ENCODE measurements at regions not wholly inside any gene's neighbourhood (a gene's known extent, or its start where the extent isn't known, plus 50 kb on each side); places are given as distances from the start of the nearest gene placed in this dataset.

- BruUV-seq (replicated peaks): no TSS peak
- H3K4me3 ChIP-seq: no peak overlapping the region
- 8% methylated on average over 3 of the region's 3 CpGs for WGBS (ENCODE audit: insufficient coverage, low coverage, missing lambda C conversion rate)
- no peak for DNase-seq (ENCODE audit: extremely low read depth in 1 of 4, low spot score in 3 of 4)
- peaks cover 0 to 17% of the 10 kb centered on the region in 2 experiments; a peak in 2 of 5 replicates for H3K27me3 ChIP-seq (ENCODE audit: control insufficient read depth in 2 of 2, insufficient read depth in 2 of 2, low read length in 2 of 2)
- H3K4me1 ChIP-seq (replicated peaks in 1 of 2; ENCODE audit: control insufficient read depth in 2 of 2, insufficient read depth in 2 of 2, low read length in 2 of 2): no peaks in the 10 kb centered on the region; a peak in 1 of 5 replicates
- in situ Hi-C loops (cut with MboI) (no loop called here), intact Hi-C loops (cut with micrococcal nuclease) (no loop called here)
- no peaks in the 10 kb centered on the region for H3K79me2 ChIP-seq (ENCODE audit: control insufficient read depth, insufficient read depth, low read length)
- POLR2A ChIA-PET: interaction anchor here (0.8 to 1.1 kb wide), 2 partner anchors 51 to 91 kb away, joined by 3 read pairs; no protein-coding TSS in a partner anchor
- H3K9ac ChIP-seq (ENCODE audit: insufficient read depth in 1 of 2, low read depth in 2 of 2, low read length in 2 of 2): no peak overlapping the region
- H3K9me3 ChIP-seq (replicated peaks; ENCODE audit: control insufficient read depth, insufficient read depth, low read depth, low read length): no peaks in the 10 kb centered on the region
- CTCF ChIA-PET (ENCODE audit: low intra/inter-chr PET ratio): no interaction called here
- no peak for TF ChIP-seq ZBTB2 (IDR thresholded peaks at IDR 0.05)
- ATAC-seq: no peak
- H3K9me1 ChIP-seq (ENCODE audit: control insufficient read depth, insufficient read depth, low read length): no peaks in the 10 kb centered on the region
- H3K36me3 ChIP-seq (ENCODE audit: control insufficient read depth, insufficient read depth, low read length): no peaks in the 10 kb centered on the region
- 0 out of 2 replicates have a peak, but pooled peaks cover 3% of the 10 kb centered on the region for H4K20me1 ChIP-seq (replicated peaks; ENCODE audit: control insufficient read depth, insufficient read depth, low read length)
- no peak for FAIRE-seq
- no peak overlapping the region for H3K4me2 ChIP-seq (ENCODE audit: insufficient read depth, low read length)
- H2AFZ ChIP-seq (ENCODE audit: low read depth, low read length): no peak overlapping the region
- no peak overlapping the region for H3K27ac ChIP-seq (ENCODE audit: extremely low read depth, low read depth, low read length)
These were observed 91.9 kb upstream of the NXT1 start for GRCh38 chr20:23258747-23259121.

- Histone ChIP-seq H2AFZ (ENCODE audit: low read depth, low read length) (no peak overlapping the region), H3K36me3 (ENCODE audit: control insufficient read depth, insufficient read depth, low read length) (no peaks in the 10 kb centered on the region), H3K79me2 (ENCODE audit: control insufficient read depth, insufficient read depth, low read length) (no peaks in the 10 kb centered on the region), H3K9me3 (replicated peaks; ENCODE audit: control insufficient read depth, insufficient read depth, low read depth, low read length) (no peaks in the 10 kb centered on the region), H3K4me2 (ENCODE audit: insufficient read depth, low read length) (no peak overlapping the region), H3K4me1 (replicated peaks in 1 of 2; ENCODE audit: control insufficient read depth in 2 of 2, insufficient read depth in 2 of 2, low read length in 2 of 2) (no peaks in the 10 kb centered on the region; a peak in 1 of 5 replicates), H3K9ac (ENCODE audit: insufficient read depth in 1 of 2, low read depth in 2 of 2, low read length in 2 of 2) (no peak overlapping the region), H3K27ac (ENCODE audit: extremely low read depth, low read depth, low read length) (no peak overlapping the region), H3K4me3 (no peak overlapping the region), H4K20me1 (replicated peaks; ENCODE audit: control insufficient read depth, insufficient read depth, low read length) (0 out of 2 replicates have a peak, but pooled peaks cover 3% of the 10 kb centered on the region), H3K9me1 (ENCODE audit: control insufficient read depth, insufficient read depth, low read length) (no peaks in the 10 kb centered on the region), H3K27me3 (ENCODE audit: control insufficient read depth in 2 of 2, insufficient read depth in 2 of 2, low read length in 2 of 2) (peaks cover 0 to 17% of the 10 kb centered on the region in 2 experiments; a peak in 2 of 5 replicates)
- ATAC-seq (no peak), FAIRE-seq (no peak), DNase-seq (ENCODE audit: extremely low read depth in 1 of 4, low spot score in 3 of 4) (no peak)
- intact Hi-C loops (cut with micrococcal nuclease): no loop called here
- in situ Hi-C loops (cut with MboI): no loop called here
- WGBS (ENCODE audit: insufficient coverage, low coverage, missing lambda C conversion rate): 10% methylated on average over 6 of the region's 8 CpGs
- ChIA-PET POLR2A (interaction anchor here (1.1 kb wide), 1 partner anchor 92 kb away, joined by 3 read pairs; no protein-coding TSS in a partner anchor), CTCF (ENCODE audit: low intra/inter-chr PET ratio) (no interaction called here)
- no TSS peak for BruUV-seq (replicated peaks)
- TF ChIP-seq TRIM24 (IDR thresholded peaks at IDR 0.05): peak; percentile 16 to 24; a peak in 2 of 4 replicates
- 0 out of 2 replicates have a peak, but pooled peaks have one; percentile 27 for TF ChIP-seq ATF4 (CRISPR knock-in tag; IDR thresholded peaks at IDR 0.05)
- peak; percentile 40; the same call in 1 of the 2 replicates for TF ChIP-seq FOSL1 (tag; conservative IDR thresholded peaks at IDR 0.05)
- TF ChIP-seq NCOA6 (IDR thresholded peaks at IDR 0.05): no peak
- TF ChIP-seq ZNF77 (CRISPR knock-in tag; IDR thresholded peaks at IDR 0.05): no peak
- 0 out of 4 replicates have a peak, but pooled peaks of 1 of the 2 experiments have one; percentile 30 for TF ChIP-seq ETV6 (IDR thresholded peaks at IDR 0.05; ENCODE audit: borderline replicate concordance in 1 of 2, low read depth in 2 of 2, low read length in 1 of 2)
- TF ChIP-seq ETV6 (CRISPR knock-in tag; IDR thresholded peaks at IDR 0.05; ENCODE audit: borderline replicate concordance): no peak
- TF ChIP-seq HSF4 (CRISPR knock-in tag; IDR thresholded peaks at IDR 0.05; ENCODE audit: borderline replicate concordance): no peak
- TF ChIP-seq ZNF134 (CRISPR knock-in tag; conservative IDR thresholded peaks at IDR 0.05): no peak
- peak; percentile 75 for TF ChIP-seq ATF3 (IDR thresholded peaks at IDR 0.05)
- no peak for TF ChIP-seq ATF3 (CRISPR knock-in tag; conservative IDR thresholded peaks at IDR 0.05)
These were observed 92.5 kb upstream of the NXT1 start for GRCh38 chr20:23257848-23258746.
